ENCODE measurements at regions not wholly inside any gene's neighbourhood (a gene's known extent, or its start where the extent isn't known, plus 50 kb on each side); places are given as distances from the start of the nearest gene placed in this dataset.
"Not testable (repeated sequence)": the region's sequence is repeated elsewhere in the genome, so short reads cannot be mapped to it uniquely, and the experiment has no call there.

- DNase-seq = no peak
Observed at GRCh38 chr11:127803755-127804154, 783.6 kb downstream of the ETS1 start.

GRCh38 chr11:127800989-127801688, 786.2 kb downstream of the ETS1 start:
- DNase-seq = no peak

DNA sequence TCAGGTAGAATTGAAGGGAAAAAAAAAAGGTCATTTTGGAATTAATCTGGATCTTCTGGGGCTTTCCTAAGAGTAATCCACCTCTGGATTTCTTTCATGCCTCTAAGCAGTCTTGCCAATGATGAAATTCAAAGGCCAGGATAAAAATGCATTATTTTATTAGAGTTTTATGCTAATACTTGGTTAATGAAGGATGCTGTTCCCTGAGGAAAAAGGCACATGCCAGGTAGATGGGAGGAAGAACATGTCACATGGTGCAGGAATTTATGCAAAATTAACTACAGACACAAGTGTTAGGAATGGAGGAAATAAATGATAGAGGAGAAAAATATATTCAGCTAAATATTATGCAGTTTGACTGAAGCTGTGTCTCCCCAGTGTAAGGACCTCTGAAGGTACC, 792.0 kb downstream of the ETS1 start:
- no peak for DNase-seq

- DNase-seq = no peak
Observed at GRCh38 chr11:127791844-127792243, 791.3 kb upstream of the KIRREL3 start.

- DNase-seq = no peak
Observed at GRCh38 chr11:127790592-127790991, 790.0 kb upstream of the KIRREL3 start.

- no peak for DNase-seq
Observed at GRCh38 chr11:127789927-127790326, 789.4 kb upstream of the KIRREL3 start.

DNA sequence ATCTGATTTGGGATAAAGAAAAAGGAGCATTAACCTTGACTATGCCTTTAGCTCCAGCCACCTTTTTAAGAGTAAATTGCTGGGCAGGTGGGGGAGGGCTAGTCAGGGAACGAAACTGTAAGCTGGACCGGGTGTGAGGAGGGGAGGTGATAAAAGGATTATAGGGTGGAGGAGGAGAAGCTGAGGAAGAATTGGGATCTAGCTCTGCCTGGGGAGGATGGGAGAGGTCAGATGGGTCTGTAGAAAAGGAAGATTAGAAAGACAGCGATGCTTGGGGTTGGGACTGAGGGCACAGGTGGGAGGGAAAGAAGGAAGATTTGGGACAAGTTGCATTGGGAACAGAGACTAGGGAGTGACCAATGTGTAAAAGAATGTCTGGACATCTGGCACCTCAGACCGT, 772.4 kb upstream of the KIRREL3 start:
- DNase-seq = not testable (repeated sequence)

DNA sequence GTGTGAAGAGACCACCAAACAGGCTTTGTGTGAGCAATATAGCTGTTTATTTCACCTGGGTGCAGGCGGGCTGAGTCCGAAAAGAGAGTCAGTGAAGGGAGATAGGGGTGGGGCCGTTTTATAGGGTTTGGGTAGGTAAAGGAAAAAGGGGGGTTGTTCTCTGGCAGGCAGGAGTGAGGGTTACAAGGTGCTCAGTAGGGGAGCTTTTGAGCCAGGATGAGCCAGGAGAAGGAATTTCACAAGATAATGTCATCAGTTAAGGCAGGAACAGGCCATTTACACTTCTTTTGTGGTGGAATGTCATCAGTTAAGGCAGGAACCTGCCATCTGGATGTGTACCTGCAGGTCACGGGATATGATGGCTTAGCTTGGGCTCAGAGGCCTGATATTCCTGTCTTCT, 768.4 kb upstream of the KIRREL3 start:
- not testable (repeated sequence) for DNase-seq

DNA sequence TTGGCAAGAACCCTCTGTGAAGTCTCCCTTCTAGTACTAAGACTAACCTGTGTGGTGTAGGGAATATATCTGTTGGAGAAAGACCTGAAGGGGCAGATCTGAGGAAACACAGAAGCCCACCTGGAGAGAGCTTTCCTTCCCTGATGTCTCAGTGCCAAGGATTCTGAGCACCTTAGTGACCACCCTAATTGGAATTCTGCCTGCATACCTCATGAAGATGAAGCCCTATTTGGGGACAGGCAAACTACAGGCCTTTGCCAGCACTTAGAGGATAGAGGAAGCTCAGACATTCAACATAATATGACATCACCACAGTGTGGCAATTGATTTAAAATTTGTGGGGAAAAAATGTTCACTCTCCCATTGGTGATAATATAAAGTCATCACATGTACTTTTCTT, 766.2 kb upstream of the KIRREL3 start:
- DNase-seq = no peak

DNA sequence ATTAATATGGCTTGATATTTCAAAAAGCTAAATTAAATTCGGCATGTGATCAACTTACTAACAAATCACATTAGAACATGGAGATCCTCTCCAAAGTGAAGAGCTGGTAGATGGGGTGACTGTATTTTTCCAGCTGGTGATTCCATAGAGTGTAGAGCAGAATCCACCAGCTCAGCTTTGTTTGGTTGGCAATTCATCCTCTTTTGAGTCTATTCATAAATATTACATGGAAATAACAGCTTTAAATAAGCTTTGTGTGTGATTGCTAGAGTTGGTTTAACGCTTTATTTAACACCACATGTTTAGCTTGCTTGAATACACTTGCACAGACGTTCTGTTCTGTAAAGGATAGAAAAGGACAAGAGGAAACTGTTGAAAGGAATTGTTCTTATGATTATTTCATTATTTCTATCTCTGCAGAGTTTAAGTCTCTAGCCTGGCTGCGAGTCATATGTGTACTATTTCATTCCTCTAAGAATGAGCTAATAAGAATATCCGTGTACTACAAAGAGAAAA, 738.3 kb upstream of the KIRREL3 start:
- DNase-seq = no peak

DNA sequence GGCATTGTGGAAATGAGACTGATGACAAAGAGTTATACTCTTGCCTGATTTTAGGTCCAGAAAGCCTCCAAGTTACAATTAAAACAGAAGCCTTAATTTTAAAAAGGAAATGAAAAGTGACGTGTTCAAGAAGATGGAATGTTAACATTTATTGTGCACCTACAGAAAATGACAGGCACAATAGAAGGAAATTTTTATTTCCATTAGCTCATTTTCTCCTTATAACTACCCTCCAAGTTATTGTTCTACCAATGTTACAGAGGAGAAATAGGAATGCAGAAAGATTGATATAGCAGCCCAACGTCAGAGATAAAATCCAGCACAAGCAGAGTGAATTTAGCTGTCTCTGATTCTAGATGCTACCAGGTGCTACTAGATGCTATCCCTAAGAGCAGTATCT, 736.9 kb upstream of the KIRREL3 start:
- no peak for DNase-seq

DNA sequence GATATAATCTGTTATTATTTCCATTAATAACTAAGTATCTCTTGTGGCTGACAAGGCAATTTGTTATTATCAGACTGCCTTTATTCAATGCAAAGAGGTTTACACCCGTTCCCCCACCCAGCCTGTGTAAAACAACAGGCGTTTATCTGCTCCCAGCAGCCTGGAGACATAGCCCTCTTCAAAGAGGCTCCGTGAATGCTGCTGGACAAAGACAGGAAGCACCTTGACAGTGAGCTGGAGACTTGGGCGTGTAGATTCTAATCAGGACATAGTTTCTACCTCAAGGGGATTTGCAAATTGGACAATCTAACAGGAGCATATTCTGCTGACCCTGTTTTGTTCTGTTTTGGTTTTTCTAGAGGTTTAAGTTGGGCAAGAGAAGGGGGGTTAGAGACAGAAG, 733.0 kb upstream of the KIRREL3 start:
- no peak for DNase-seq

DNA sequence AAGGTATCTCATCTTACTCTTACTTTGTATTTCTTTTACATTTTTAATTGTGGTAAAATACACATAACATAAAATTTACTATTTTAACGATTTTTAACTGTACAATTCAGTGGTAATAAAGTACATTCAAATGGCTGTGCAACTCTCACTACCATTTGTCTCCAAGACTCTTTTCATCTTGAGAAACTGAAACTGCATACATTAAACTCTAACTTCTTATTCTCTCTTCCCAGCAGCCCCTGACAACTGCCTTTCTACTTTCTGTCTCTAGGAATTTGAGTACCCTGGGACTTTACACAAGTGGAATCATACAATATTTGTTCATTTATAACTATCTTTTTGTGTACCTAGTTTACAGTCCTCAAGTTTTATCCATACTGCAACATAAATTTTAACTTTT, 725.8 kb upstream of the KIRREL3 start:
- DNase-seq = no peak

GRCh38 chr11:127723714-127724113, 723.1 kb upstream of the KIRREL3 start:
- no peak for DNase-seq

DNA sequence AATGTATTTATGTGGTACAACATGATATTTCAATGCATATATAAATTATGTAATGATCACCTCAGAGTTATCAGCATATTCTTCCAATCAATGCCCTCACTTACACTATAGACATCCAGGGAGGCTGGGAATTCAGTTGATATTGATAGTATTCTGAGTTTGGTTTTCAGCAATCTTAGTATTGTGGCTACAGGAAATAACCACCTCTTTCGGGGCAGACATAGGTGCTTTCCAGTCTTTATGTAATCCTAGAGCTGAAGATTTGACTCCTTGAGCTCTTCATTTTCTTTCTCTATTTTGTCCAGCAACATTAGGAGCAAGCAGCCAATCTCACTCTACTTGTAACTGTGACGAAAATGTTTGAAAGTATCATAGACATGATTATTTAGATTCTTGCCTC, 712.7 kb upstream of the KIRREL3 start:
- no peak for DNase-seq

GRCh38 chr11:127711748-127712147, 711.2 kb upstream of the KIRREL3 start:
- no peak for DNase-seq

GRCh38 chr11:127710831-127711230, 710.3 kb upstream of the KIRREL3 start:
- DNase-seq = no peak

GRCh38 chr11:127709960-127710359, 709.4 kb upstream of the KIRREL3 start:
- no peak for DNase-seq

DNA sequence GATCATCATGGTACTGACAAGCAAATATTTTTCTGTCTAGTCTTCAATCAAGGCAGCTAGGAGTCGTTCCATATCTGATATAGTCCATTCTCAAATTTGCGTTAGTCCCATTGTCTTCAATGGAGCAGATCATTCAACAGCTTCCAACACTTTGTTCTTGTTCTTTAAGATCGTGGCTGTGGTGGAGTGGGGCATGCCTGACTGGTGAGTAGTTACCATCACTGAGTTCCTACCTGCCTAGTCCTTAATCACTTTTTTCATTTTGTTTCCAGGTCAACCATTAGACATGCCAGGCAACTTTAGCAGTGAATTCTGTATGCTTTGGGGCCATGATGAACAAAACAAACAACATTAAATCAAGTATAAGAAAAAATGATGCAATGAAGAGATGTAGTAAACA, 693.1 kb upstream of the KIRREL3 start:
- DNase-seq = no peak

DNA sequence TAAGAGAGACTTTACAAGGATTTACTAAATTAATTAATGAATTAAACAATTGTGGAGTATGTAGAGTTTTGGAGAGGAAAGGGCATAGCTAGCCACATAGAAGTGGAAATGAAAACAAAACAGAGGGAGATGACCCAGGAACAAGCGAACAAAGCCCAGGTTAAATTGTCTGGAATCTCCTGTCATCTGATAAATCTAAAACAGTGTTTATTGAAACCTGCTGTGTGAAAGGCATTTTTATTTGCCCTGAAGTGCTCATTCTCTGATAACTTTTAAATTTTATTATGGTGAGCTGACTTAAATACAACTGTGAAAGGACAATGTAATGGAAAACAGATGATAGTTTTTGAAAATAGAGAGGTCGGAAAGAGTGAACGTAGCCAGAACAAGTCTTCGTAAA, 682.8 kb upstream of the KIRREL3 start:
- DNase-seq = no peak

DNA sequence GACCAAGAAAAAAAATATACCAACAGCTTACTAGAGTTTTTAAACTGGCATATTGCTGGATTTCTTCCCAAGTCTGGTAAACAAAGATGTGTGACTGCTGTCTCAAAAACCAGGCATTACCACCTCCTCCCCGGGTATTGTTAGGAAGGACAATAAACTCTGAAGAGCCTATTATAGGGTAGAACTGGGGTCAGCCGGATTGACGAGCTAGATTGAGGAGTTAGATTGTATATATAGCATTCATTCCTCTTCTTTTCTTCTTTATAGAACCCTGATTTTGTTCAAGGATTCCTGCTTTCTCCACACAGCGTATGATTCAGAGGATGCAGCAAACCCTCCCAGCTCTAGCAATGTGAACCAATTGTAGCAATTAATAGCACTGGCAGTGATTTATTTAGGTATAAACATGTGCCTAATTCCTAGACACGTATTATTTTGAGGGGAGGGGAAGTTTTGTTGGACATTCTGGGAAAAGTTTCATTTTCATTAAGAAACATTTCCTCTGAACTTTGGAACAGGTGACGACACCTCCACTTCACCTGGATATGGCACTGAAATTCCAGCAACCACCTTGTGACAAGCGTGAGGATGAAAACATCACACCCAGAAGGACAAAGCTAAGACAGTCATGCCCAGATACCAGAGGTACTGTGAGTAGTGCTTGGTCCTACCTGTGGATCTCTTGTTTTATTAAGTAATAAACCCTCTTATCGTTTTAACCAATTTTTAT, 679.4 kb upstream of the KIRREL3 start:
- no peak for DNase-seq

DNA sequence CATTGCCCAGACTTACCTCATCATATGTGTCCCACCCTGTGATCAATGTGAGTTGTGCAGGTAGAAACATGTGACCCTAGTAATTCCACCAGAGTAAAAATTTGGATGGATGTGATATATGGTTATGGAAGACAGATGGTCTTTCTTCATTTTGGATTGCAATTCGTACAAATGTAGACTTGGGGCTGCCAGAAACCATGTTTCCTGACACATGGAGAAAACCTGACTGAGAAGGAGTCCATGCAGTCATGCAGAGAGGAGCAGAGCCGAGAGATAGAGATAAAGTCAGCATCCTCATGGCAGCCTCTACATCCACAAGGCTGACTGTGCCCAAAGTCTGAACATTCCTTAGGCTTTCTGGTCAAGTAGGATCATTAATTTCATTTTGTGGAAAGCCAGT, 678.1 kb upstream of the KIRREL3 start:
- no peak for DNase-seq

DNA sequence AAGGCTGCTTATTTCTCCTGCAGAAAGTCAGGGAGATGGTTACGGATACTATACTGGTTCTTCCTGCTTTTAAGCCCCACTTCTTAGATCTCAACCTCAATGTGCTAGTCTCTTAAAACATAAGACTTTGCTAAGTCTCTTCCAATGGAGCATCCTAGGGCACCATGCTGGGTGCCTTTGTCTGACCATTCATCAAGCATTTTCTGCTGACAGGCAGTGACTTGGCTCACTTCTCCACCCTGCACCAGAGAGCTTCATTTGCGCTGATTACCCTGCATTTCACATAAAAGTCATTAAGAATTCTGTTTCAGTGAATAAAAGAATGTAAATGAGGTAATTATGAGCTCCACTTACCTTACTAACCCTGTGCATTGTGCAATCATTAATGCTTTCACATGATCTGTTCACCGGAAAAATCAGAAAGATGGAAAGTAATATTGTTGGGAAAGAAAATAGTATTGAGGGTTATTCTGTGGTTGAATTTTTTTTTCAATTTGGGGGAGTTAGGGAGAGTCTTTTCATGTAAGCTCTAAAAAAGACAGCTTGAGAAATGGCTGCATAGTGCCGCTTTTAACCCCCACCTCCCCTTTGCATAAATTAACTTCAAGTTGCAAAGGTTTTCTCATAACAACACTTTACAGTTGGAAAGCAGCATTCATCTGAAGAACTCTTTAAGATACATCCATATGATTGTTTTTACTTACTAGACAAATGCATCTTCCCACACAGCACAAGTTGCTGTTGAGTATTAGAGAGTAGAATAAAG, 677.3 kb upstream of the KIRREL3 start:
- DNase-seq = no peak

GRCh38 chr11:127675581-127675980, 675.0 kb upstream of the KIRREL3 start:
- DNase-seq = no peak

Measured in NCI-H524 treated with DMSO at 0.1 percent for 48 hours (cell line).